ENCODE measurements at regions not wholly inside any gene's neighbourhood (a gene's known extent, or its start where the extent isn't known, plus 50 kb on each side); places are given as distances from the start of the nearest gene placed in this dataset.

DNA sequence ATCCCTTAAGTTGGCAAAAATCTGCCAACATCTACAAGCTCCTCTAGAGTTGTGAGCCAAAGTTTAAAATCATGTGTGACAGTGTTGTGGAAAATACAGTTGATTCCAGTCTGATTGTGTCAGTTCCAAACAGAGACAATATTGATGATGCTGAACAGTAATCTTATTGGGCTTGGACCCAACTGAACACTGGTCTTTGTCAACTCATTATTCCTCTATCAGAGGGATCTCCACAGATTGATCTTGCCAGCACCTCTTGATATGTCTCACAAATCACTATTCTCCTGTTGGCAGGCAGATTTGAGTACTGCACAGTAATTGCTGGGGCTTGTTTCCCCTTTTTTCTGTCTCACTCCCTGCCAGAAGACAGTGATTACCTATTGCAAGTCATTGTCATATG, 326.6 kb upstream of the DPH6 start:
- DNase-seq: no peak

DNA sequence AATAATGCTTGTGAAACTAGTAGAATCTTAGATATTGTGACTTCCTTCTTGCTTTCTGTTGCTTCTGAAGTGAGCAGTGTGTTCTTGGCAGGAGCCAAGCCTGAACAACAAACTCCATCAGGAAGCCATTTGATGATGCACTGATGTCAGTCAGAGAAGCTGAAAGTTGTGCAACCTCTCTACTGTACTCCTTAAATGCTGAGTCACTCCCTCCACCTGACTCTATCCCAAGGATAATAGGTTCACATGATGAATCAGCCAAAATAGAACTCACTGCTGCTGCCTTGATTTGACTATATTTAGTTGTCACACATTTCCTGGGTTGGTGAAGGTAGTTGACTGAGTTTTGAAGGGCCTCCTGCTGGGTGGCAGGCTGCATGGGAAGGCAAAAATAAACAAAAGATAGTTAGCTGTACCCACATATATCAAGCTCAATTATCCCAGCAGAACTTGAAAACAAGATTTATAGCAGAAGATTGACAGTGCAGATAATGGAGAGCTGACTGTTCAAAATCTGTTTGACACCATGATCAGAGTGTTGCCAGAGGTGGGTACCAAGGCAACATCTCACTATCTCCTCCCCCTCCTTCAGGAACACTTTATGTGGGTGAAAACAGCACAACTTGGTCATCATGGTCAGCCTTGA, 328.4 kb upstream of the DPH6 start:
- DNase-seq: no peak

DNA sequence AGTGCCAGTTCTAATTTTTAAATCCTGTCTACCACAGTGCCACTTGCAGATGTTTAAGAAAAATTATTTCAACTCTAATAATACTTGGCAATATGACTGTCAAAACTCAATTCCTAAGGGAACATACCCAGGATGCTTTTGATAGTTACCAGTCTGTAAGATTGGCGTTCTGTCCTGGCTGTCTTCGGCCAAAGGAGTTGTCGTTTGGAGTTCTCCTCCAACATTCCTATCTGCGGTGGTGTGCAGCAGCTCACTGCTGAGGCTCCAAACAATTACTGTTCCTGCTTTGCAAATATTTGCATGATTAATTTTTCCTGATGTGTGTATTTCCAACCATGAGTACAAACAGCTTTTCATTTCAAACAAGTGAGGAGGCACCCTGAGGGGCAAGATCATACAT, 330.8 kb upstream of the DPH6 start:
- no peak for DNase-seq

DNA sequence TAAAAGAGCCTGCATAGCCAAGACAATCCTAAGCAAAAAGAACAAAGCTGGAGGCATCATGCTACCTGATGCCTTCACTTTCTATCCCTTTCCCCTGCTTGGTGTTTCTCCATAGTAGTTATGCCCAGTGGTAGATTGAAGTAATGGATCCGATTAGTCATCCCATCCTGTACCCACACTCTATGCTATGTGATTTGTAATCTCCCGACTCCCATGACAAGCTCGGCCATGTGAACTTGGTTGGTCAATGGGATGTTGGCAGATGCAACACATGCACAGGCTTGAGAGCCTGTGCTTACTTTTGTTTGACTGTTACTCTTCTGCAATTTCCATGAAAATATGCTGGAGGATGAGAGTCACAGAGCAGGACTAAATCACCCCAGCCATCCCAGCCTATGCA, 334.9 kb upstream of the DPH6 start:
- no peak for DNase-seq

DNA sequence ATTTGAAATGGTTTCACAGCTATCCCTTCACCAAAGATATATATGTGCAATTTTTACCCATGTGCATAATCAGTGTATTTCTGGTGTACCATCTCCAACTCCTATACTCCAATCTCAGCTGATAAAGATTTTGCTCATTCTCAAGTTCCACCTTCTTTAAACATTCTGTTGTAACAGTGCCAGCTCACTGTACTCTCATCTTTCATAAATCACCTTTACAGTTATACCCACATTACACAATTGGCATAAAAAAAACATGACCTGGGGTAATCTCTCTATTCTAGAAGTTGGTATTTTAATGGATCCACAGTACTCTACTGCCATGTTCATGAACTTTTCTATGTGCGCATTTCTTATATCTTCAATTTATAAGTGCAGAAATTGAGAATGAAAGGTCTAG, 339.9 kb upstream of the DPH6 start:
- DNase-seq: no peak

DNA sequence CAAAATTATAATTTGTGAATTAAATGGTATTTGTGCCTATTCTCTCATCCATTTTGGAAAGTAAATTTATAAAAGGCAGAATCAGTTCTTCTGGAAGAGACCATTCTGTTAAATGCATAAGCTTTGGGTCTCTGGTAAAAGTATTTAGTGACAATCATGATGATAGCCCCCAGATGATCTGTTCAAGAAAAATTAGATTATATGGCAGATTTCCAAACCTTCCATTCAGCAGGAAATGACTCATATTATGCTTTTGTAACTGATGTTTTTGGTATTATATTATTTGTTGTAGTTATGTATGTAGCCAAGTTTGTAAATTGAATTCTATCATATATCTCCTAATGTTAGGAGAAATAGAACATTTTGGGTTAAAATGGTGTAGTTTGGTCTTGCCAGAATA, 340.8 kb upstream of the DPH6 start:
- DNase-seq: no peak

DNA sequence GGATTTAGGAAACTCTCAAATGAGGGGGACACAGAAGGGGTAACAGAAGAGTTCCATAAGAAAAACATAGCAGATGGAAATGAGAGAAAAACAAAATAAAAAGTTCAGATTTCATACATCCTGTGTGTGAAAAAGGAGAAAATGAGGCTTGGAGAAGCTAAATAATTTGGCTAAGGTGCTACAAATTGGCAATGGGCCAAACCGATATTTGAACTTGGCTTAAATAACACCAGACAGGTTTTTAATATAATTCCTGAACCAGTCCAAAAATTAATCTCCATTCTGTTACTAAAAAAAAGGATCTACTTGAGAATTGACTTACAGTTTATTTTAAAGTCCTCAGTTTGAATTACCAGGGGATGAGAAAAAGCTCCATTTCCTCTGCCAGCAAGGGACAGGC, 342.9 kb upstream of the DPH6 start:
- no peak for DNase-seq

DNA sequence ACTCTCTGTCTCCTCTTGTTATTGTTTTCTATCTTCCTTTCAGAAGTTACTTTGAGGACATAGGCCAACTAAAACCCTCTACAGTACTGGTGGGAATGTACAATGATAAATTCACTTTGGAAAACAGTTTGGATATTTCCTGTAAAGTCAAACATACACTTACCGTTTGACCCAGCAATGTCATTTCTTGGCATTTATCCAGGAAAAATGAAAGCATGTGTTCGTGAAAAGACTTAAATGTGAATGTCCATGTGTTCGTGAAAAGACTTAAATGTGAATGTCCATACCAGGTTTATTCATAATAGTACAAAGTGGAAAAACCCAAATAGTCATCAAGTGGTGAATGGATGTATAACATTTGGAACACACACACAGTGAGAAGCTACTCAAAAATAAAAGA, 361.5 kb upstream of the DPH6 start:
- no peak for DNase-seq

DNA sequence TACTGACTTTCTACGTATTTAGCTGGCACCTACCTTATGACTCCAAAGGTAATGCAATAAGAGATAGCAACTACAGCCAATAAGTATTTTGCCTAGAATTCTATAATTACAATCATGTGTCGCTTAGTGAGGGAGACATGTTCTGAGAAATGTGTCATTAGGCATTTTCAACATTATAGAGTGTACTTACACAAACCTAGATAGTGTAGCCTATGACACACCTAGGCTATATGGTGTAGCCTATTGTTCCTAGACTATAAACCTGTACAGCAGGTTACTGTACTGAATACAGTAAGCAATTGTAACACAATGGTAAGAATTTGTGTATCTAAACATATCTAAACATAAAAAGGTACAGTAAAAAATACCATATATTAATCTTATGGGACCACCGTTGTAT, 363.4 kb upstream of the DPH6 start:
- no peak for DNase-seq

DNA sequence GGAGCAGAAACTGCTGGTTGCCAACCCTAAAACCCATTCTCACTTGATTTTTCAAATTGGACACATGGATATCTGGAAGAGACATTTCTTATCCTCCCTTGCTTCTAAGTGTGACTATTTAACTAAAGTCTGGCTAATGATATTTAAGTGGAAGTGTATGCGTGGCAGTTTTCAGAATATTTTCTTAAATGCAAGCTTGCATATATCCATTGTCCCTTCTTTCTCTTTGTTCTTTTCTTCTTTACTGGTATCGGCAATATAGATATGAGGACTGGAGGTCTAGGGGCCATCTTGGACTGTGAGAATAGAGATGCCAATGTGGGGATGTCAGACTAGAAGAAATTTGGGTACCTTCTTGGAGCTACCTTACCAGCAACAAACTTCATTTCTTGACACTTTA, 364.3 kb upstream of the DPH6 start:
- DNase-seq: no peak

DNA sequence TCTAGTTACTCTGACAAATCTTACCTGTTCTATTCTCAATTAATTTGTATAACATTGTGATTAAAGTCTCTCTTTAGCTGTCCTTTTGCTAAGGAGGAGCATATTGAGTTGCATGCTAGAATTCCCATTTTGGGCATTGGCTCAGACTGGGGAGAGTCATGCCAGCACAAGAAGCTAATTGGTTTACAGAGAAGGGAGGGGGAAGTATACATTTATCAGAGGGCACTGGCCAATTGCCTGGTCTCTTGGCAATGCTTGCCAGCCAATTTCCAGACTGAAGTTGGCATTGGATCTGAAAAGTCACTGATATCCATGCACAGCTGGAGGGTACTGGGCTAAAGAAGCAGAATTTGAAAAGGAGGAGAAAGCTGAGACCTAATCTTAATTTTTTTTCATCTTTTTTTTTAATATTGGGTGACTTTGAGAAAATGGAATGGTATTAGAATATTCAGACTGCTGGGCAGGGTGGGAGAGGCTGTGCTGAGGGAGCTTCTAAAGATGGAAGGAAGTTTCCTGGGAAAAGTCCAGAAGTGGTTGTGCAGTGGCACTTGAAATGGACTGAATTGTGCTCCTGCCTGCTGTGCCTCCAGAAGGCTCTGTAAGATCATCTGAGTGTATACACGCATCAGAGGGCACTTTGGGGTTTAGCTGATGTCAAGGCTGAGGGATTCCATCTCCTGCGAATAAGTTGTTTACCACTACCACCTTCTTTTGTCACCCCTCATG, 365.2 kb upstream of the DPH6 start:
- DNase-seq: no peak

DNA sequence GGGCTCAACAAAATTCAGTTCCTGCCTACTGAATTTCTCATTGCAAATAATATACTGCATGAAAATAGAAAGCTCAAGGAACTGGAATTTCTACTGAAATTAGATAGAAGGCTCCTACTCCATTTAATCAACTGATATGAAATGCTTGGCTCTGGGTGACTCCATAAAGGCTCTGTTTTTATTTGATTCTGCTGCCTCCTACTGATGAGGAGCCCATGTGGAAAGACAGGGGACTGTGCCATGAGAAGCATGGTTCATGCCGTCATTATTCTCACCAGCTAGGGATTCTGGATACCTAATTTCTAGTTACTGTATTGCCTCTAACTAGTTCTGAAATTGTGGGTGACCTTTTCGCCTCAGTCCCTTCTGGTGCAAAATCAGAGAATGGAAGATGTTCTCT, 366.2 kb upstream of the DPH6 start:
- DNase-seq: no peak

DNA sequence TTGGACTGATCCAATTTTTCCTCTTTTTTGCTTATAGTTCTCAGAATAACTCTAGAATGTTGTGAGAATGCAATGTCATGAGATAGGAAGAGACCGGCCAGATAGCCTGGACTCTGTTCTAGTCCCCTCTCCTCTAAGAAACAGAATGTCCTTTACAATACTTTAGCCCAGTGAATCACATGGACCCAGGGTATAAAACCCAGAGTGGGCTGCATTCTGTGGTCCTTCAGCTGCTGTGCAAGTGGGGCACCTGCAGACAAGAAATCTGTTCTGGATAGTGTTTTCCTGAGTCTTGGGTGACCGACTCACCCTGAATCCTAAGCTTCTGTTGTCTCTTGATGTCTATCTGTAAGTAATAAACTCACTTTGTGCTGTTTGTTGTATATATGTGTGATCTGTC, 368.6 kb upstream of the DPH6 start:
- no peak for DNase-seq

DNA sequence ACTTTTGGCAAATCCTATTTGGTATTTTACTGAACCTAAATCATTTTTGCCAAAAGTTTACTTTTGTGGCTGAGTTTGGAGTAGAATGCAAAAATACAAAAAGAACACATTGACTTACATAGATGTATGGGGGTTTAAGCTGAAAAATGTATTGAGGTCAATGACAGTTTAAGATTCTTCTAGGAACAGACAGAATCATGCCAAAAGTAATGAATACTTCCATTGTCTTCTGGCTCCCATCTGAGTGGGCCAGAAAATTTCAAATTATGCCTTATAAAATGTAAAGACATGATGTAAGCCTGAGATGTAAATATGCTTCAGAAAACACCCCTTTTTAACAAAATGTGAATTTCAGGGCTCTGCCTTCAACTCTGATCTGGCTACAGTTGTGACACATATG, 375.1 kb upstream of the DPH6 start:
- no peak for DNase-seq

DNA sequence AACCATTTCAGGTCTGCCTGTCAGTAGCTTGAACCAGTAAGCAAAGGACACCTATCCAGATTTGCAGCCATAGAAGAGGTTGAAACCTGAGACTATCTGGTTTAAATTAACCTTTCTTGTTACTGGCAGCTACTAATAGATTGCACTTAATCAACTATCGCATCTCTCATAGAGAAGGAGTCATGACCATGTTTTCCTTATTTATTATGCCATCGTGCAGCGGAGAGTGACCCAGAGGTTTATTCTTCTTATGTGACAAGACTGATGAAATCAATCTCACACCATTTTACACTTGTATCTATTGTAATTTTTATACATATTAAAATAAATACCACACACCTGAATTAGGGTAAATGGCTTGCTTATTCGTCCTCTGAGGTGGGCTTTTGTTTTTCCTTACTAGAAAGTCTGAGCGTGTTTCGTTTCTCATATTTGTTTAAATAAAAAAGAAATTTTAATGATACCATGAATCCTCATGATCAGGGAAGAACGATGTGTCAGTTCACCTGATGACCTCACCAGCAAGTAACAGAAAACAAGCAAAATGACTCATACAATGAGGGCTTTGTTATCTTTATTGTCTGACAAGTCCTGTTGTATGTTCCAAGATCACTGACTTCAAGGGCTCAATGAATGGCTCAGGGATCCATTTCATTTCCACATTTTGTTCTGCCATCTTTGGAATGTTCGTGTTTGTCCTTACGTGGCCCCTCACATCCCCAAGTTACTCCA, 379.5 kb upstream of the DPH6 start:
- no peak for DNase-seq

DNA sequence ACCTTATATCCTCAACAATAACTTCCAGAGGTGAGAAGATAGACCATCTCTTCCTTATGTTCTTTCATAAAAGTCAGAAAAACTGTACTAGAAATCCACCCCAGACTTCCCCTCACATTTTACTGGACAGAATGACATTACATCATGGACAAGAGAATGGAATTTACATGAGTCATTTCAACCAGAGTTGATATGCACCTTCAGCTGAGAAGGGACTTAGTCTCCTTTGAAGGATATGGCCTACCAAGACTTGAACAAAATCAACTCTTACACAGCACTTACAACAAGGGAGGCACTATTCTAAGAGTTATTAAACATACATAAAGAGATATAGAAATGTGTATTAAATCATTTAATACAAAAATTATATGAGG, 380.0 kb upstream of the DPH6 start:
- no peak for DNase-seq

DNA sequence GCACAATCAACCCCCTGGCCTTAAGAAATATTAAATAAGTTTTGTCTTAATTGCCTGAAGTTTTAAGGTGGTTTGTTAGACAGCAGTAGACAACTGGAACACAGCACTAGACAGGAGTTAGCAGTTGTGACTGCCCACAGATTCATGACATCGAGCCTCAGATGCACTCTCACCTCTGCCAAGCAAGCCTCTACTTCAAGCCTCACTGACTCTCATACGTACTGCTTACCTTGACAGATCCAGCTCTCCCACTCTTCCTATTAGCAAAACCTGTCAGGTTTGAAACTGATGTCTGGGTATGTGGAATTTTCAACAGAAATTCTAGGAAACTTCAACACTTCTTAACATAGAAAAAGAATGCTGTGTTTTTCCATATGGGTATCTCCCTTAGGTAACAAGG, 382.9 kb upstream of the DPH6 start:
- DNase-seq: no peak

DNA sequence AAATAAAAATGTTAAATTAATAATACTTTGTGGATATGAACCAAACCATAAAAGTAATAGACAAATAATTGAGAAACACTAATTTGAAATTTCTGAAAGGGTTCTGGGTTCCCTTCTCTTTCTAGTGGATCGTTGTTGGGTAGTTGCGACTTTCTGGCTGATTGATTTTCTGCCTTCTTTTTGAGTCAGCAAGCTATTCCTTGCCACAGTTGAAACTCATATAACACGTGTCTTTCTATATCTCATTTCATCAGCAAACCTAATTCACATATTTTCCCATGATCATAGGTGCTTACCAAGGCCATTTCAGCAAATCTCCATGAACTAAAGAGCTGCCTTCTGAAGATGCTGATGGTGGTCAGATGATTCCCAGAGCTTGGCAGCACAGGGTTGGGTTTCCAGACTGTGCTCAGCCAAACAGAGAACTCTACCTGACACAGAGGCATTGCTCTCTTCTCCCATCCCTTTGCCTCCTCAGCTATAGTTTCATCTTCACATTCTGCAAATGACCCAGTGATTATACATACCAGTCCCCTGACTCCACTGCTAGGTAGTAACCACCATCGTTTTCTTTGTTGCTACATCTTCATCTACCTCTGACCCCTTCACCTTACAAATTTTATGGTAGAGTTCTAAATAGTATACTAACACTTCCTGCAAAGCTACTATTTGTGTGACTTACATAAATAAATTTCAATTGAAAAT, 383.9 kb upstream of the DPH6 start:
- no peak for DNase-seq

DNA sequence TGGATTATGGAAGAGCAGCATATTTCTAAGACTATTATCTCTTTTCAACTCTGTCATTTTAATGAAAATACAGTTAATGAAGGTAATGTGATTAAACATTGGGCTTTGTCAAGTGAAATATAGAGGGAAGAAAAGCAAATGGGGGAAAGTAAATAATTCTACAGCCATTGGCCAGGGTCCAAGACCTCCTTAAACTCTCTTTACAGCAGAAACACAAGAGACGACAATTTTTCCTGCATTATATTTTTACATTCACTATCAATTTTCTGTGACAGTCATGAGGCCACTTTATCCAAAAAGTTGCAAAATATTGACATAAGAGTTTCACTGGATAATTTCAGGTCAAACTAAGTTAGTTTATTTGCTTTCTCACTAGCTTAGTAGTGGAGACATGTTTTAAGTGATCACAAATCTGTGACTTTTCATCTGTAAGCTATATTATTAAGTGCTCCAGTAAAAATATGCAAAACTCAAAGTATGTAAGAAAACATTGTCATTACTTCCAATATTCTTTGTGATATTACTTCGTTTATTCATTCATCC, 385.9 kb upstream of the DPH6 start:
- no peak for DNase-seq

DNA sequence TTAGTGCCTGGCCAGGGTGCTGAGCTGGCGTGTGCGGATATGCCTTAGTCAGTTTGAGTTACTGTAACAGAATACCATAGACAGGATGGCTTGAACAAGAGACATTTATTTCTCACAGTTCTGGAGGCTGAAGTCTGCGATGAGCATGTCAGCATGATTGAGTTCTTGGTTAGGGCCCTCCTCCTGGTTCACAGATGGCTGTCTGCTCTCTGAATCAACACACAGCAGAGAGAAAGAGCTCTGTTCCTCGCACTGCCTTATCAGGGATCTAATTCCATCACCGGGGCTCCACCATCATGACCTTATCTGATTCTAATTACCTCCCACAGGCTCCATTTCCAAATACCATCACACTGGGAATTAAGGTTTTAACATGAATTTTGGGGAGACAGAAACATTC, 386.6 kb upstream of the DPH6 start:
- DNase-seq: no peak

DNA sequence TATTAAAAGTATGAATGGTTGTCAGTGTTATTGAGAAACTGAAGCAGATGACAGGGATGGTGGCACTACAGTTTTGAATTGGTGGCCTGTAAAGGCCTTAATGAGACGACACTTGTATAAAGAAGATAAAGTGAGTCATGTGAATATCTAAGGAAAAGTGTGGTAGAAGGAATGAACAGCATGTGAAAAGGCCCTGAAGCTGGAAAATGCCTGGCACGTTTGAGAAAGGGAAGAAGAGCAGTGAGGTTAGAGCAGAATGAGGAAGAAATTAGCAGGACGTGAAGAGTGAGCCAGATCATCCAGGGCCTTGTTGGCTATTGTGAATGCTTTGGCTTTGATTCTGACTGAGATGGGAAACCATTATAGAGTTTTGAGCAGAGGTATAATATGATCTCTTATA, 387.6 kb upstream of the DPH6 start:
- no peak for DNase-seq

DNA sequence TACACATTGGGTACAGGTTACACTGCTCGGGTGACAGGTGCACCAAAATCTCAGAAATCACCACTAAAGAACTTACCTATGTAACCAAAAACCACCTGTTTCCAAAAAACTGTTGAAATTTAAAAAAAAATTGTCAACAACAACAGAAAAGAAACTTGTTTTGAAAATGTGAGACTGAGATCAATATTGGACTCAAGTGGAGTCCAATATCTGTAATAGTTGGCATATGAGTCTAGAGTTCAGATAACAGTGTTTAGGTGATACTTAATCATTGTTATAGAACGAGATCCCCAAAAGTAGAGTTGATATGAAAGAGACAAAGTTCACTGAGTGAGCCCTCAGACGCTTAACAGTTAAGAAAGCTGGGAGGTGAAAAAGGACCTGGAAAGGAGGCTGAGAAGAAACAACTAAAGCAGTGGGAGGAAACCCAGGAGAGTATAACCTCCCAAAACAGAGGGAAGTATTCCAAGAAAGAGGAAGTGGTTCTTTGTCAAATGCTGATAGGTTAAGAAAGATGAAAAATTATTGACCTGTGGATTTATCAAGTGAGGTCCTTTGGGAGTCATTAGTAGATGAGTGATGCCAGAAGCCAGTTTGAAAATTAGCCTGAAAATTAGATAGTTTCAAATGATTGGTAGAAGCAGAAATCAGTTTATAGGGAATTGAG, 388.6 kb upstream of the DPH6 start:
- DNase-seq: no peak

DNA sequence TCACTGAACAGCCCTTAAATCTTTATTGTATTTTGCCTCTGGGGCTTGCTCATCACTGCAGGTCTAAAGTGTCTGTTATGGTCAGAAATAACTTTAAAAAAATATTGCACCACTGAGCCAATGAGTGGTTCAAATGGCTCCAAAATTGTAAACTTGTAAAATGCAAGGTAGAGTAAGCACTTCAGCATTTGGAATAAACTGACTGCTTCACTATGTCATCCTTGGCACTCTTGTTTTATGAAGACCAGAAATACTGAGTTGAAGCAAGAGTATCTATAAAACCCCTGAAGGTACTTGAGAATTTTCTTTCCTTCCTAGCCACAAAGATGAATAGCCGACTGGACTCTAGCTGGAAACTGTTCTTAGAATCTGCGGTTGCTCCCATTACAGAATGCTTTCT, 390.3 kb upstream of the DPH6 start:
- DNase-seq: no peak

Data from SHP77 treated with DMSO at 0.1 percent for 48 hours (cell line).